Stimulated activated CD8-positive, alpha-beta memory T cell treated with anti-CD3 and anti-CD28 coated beads, Interleukin-2, amount 100 ng/mL, for 1 hour (primary cell): ENCODE measurements at regions not wholly inside any gene's neighbourhood (a gene's known extent, or its start where the extent isn't known, plus 50 kb on each side); places are given as distances from the start of the nearest gene placed in this dataset.

ENCODE experiments used
- DNase-seq, 2 donors: peaks; one replicate each; pipeline ENCODE4 v3.0.0-alpha.2; 2020; ENCODE audit warnings: low read depth in 2 of 2

- no peak for DNase-seq
Observed at GRCh38 chr13:59447031-59447430, 716.7 kb downstream of the DIAPH3 start.

- no peak for DNase-seq
Observed at GRCh38 chr13:59447846-59448620, 715.7 kb downstream of the DIAPH3 start.

GRCh38 chr13:59449750-59450149 lies 714.0 kb downstream of the DIAPH3 start:
- DNase-seq, result no peak

- DNase-seq, result no peak
Observed at GRCh38 chr13:59450229-59450628, 713.5 kb downstream of the DIAPH3 start.

GRCh38 chr13:59451236-59451635 lies 712.5 kb downstream of the DIAPH3 start:
- DNase-seq, result no peak

- DNase-seq, result no peak
Observed at GRCh38 chr13:59452189-59452890, 711.4 kb downstream of the DIAPH3 start.

GRCh38 chr13:59458908-59459579 lies 704.7 kb downstream of the DIAPH3 start:
- DNase-seq, result no peak

- no peak for DNase-seq
Observed at GRCh38 chr13:59459972-59460371, 703.8 kb downstream of the DIAPH3 start.

- DNase-seq, result no peak
Observed at GRCh38 chr13:59461411-59461810, 702.3 kb downstream of the DIAPH3 start.

GRCh38 chr13:59463023-59463422 lies 700.7 kb downstream of the DIAPH3 start:
- no peak for DNase-seq

- no peak for DNase-seq
Observed at GRCh38 chr13:59464926-59465325, 698.8 kb downstream of the DIAPH3 start.

- DNase-seq, result no peak
Observed at GRCh38 chr13:59468396-59468795, 695.3 kb downstream of the DIAPH3 start.

- DNase-seq, result no peak
Observed at GRCh38 chr13:59471106-59471505, 692.6 kb downstream of the DIAPH3 start.

GRCh38 chr13:59472134-59472533 lies 691.6 kb downstream of the DIAPH3 start:
- no peak for DNase-seq

GRCh38 chr13:59474696-59475095 lies 689.0 kb downstream of the DIAPH3 start:
- DNase-seq, result no peak

- DNase-seq, result no peak
Observed at GRCh38 chr13:59475911-59476310, 687.8 kb downstream of the DIAPH3 start.

GRCh38 chr13:59476366-59476765 lies 687.4 kb downstream of the DIAPH3 start:
- no peak for DNase-seq

GRCh38 chr13:59477011-59477410 lies 686.7 kb downstream of the DIAPH3 start:
- no peak for DNase-seq

- no peak for DNase-seq
Observed at GRCh38 chr13:59478908-59479307, 684.8 kb downstream of the DIAPH3 start.

GRCh38 chr13:59479629-59480028 lies 684.1 kb downstream of the DIAPH3 start:
- DNase-seq, result no peak

- no peak for DNase-seq
Observed at GRCh38 chr13:59480396-59481259, 683.1 kb downstream of the DIAPH3 start.
